ENCODE measurements at regions not wholly inside any gene's neighbourhood (a gene's known extent, or its start where the extent isn't known, plus 50 kb on each side); places are given as distances from the start of the nearest gene placed in this dataset.

DNA sequence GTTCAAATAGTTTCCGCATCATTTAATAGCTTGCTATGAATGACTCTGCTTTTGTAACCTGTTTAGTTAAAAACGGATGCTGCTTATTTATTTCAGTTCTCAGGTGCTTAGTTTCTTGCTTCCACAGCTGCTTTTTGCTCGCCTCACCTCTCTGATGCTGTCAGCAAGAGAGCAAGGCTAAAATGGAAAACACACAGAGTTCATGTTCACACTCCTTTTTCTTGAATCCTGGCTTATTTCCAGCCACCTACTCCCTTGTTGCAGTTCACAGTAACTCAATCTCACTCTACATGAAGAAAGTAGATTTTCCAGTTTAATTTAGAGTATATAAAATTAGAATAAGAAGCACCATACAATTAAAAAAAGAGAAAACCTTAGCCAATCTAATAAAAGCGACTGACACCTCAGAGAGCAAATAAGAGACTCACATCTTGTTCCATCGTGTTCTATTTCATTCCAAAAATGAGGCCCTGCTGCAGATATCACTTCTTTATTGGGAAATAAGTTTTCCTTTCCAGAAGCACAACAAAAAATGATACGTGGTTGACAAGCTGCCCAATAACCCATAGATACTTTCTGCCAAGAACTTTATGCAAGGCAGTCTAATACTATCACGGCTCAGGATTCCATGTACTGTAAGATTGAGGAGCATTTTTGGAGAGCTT, 326.1 kb upstream of the SLITRK1 start:
- Histone ChIP-seq H3K4me3 (no peak overlapping the region), H3K4me2 (no peak overlapping the region), H3K27ac (no peak overlapping the region), H3K36me3 (no peaks in the 10 kb centered on the region), H3K27me3 (no peaks in the 10 kb centered on the region), H4K20me1 (no peaks in the 10 kb centered on the region), H3K9me3 (replicated peaks in 1 of 11) (no peaks in the 10 kb centered on the region), H3K9ac (no peak overlapping the region), H3K4me1 (no peaks in the 10 kb centered on the region)
- no peak for TF ChIP-seq Cebpa-rat (IDR thresholded peaks at IDR 0.05)

GRCh38 chr13:84207509-84207908, 325.2 kb upstream of the SLITRK1 start:
- no peaks in the 10 kb centered on the region for H3K27me3 ChIP-seq
- H3K9ac ChIP-seq, result no peak overlapping the region
- H3K4me1 ChIP-seq, result no peaks in the 10 kb centered on the region
- no peak overlapping the region for H3K27ac ChIP-seq
- H4K20me1 ChIP-seq, result no peaks in the 10 kb centered on the region
- H3K4me2 ChIP-seq, result no peak overlapping the region
- no peaks in the 10 kb centered on the region for H3K36me3 ChIP-seq
- no peaks in the 10 kb centered on the region for H3K9me3 ChIP-seq (replicated peaks in 1 of 11)
- no peak overlapping the region for H3K4me3 ChIP-seq
- TF ChIP-seq Cebpa-rat (IDR thresholded peaks at IDR 0.05), result no peak

DNA sequence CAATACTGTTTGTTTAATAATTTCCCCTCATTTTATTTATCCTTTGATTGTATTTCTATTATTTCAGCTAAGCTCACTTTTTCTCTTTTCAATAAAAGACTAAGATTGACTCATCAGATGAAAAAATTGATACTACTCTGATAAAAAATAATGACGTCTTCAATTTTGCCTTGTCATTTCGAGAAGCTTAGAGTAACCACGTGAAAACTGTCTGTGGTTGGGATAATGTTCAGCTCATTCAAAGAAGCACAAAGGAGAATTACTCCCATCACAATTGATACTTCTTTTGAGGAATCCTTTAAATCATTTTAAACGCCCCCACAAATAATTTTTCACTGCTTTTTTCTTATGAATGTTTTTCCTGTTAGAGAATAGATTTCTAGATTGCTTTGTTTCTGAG, 318.7 kb upstream of the SLITRK1 start:
- H3K4me3 ChIP-seq, result no peak overlapping the region
- no peak overlapping the region for H3K27ac ChIP-seq
- H3K9ac ChIP-seq, result no peak overlapping the region
- H3K9me3 ChIP-seq (replicated peaks in 1 of 11), result peaks cover 0 to 5% (median 4%) of the 10 kb centered on the region in 11 experiments; a peak in 5 of 22 replicates
- no peaks in the 10 kb centered on the region for H3K36me3 ChIP-seq
- no peak overlapping the region for H3K4me2 ChIP-seq
- H3K4me1 ChIP-seq, result no peaks in the 10 kb centered on the region
- H4K20me1 ChIP-seq, result no peaks in the 10 kb centered on the region
- no peaks in the 10 kb centered on the region for H3K27me3 ChIP-seq
- no peak for TF ChIP-seq Cebpa-rat (IDR thresholded peaks at IDR 0.05)

DNA sequence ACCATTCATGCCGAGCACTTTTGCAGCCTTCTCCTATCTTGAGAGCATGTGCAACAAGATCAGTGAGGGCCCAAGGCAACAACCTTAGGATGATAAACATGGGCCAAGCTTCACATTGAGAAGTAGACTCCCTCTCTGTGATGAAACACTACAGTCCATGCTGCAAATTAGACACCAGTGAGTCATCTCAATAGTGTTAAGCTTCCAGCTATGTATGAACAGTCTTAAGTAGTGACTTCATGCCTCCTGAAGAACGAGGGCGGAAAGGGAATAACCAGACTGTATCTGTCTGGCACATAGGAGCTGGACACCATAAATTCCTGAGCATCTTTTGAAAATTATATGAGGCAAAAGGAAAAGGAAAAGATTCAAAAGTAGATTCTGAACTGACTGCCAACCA, 309.9 kb upstream of the SLITRK1 start:
- H3K27ac ChIP-seq, result no peak overlapping the region
- peaks cover 0 to 10% (median 6%) of the 10 kb centered on the region in 10 experiments; a peak in 14 of 20 replicates for H3K4me1 ChIP-seq
- H3K4me2 ChIP-seq, result no peak overlapping the region
- H3K27me3 ChIP-seq, result no peaks in the 10 kb centered on the region
- no peak overlapping the region for H3K9ac ChIP-seq
- H4K20me1 ChIP-seq, result no peaks in the 10 kb centered on the region
- H3K9me3 ChIP-seq (replicated peaks in 1 of 11), result peaks cover 0 to 15% (median 6%) of the 10 kb centered on the region in 11 experiments; a peak in 9 of 22 replicates
- no peak for TF ChIP-seq Cebpa-rat (IDR thresholded peaks at IDR 0.05)
- H3K4me3 ChIP-seq, result no peak overlapping the region
- H3K36me3 ChIP-seq, result no peaks in the 10 kb centered on the region

GRCh38 chr13:84191139-84191538, 308.9 kb upstream of the SLITRK1 start:
- H3K4me1 ChIP-seq, result peaks cover 0 to 10% (median 6%) of the 10 kb centered on the region in 10 experiments; a peak in 14 of 20 replicates
- no peak overlapping the region for H3K4me3 ChIP-seq
- no peaks in the 10 kb centered on the region for H3K36me3 ChIP-seq
- no peaks in the 10 kb centered on the region for H3K27me3 ChIP-seq
- no peak overlapping the region for H3K27ac ChIP-seq
- TF ChIP-seq Cebpa-rat (IDR thresholded peaks at IDR 0.05), result no peak
- no peaks in the 10 kb centered on the region for H4K20me1 ChIP-seq
- H3K9me3 ChIP-seq (replicated peaks in 1 of 11), result peaks cover 0 to 12% (median 4%) of the 10 kb centered on the region in 11 experiments; a peak in 9 of 22 replicates
- no peak overlapping the region for H3K9ac ChIP-seq
- H3K4me2 ChIP-seq, result peak overlapping the region in 6 of 11 experiments; percentile 4 to 48 (median 32); a peak in 8 of 22 replicates

DNA sequence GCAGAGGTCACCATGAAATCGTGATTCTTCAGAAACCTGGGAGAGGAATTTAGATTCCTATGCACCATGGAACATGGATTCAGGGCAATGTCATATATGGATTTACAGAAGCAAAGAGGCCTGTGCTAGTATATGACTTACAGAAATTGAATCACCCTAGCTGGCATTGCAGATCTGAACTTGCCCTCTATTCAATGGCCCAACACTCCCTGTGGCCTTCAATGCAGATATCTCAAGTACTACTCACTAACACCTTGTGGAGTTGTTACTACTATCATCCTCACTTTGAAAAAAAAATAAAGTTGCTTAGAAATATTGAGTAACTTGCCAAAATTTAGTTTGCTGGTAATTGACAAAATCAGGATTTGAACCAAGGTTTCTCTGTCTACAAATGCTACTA, 305.4 kb upstream of the SLITRK1 start:
- H3K9ac ChIP-seq, result no peak overlapping the region
- no peaks in the 10 kb centered on the region for H4K20me1 ChIP-seq
- no peak overlapping the region for H3K4me2 ChIP-seq
- H3K4me1 ChIP-seq, result peaks cover 0 to 10% (median 6%) of the 10 kb centered on the region in 10 experiments; a peak in 14 of 20 replicates
- no peak for TF ChIP-seq Cebpa-rat (IDR thresholded peaks at IDR 0.05)
- no peaks in the 10 kb centered on the region for H3K27me3 ChIP-seq
- no peaks in the 10 kb centered on the region for H3K36me3 ChIP-seq
- H3K27ac ChIP-seq, result no peak overlapping the region
- no peak overlapping the region for H3K4me3 ChIP-seq
- no peaks in the 10 kb centered on the region for H3K9me3 ChIP-seq (replicated peaks in 1 of 11)

- H3K4me1 ChIP-seq, result peaks cover 11 to 34% (median 16%) of the 10 kb centered on the region in 10 experiments
- H3K27me3 ChIP-seq, result no peaks in the 10 kb centered on the region
These were observed 257.4 kb upstream of the SLITRK1 start for GRCh38 chr13:84139561-84140158.

DNA sequence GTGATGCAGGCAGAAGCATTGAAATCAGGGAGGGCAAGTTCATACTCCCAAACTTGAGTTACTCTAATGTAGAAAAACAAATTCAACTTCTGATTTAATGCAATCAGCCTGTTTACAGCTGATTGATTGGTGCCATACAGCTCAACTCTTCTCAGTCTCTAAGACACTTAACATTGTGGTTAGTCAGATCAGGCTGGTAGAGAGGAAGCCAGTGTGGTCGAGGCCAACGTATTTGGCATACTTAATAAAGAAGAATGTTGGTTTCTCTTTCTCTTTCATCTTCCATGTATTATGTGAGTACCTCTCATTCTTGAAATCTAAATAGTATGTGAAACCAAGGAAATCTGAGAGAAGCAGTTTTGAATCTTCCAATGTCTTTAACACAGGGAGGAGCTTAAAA, 255.0 kb upstream of the SLITRK1 start:
- Histone ChIP-seq H3K4me3 (peak overlapping the region in 8 of 10 experiments; percentile 5 to 43 (median 14); a peak in 9 of 20 replicates), H3K9me3 (replicated peaks in 1 of 11) (no peaks in the 10 kb centered on the region)

More at GRCh38 chr13:84139561-84140158, 257.4 kb upstream of the SLITRK1 start:
- no peak for TF ChIP-seq Cebpa-rat (IDR thresholded peaks at IDR 0.05)
- no peak overlapping the region for H3K9ac ChIP-seq
- H3K9me3 ChIP-seq (replicated peaks in 1 of 11), result no peaks in the 10 kb centered on the region
- H4K20me1 ChIP-seq, result no peaks in the 10 kb centered on the region
- no peak overlapping the region for H3K4me2 ChIP-seq
- H3K27ac ChIP-seq, result no peak overlapping the region
- H3K4me3 ChIP-seq, result no peak overlapping the region
- no peaks in the 10 kb centered on the region for H3K36me3 ChIP-seq

GRCh38 chr13:84136582-84136981, 254.3 kb upstream of the SLITRK1 start:
- Histone ChIP-seq H3K27me3 (no peaks in the 10 kb centered on the region), H3K27ac (peak overlapping the region in 10 of 11 experiments; percentile 1 to 85 (median 76); a peak in 18 of 22 replicates), H4K20me1 (no peaks in the 10 kb centered on the region), H3K4me2 (peak overlapping the region; percentile 59 to 85 (median 82)), H3K9me3 (replicated peaks in 1 of 11) (no peaks in the 10 kb centered on the region), H3K4me3 (peak overlapping the region in 6 of 10 experiments; percentile 9 to 43 (median 14); a peak in 6 of 20 replicates), H3K9ac (peak overlapping the region in 7 of 11 experiments; percentile 42 to 67 (median 56); a peak in 14 of 22 replicates), H3K4me1 (peaks cover 11 to 34% (median 16%) of the 10 kb centered on the region in 10 experiments), H3K36me3 (no peaks in the 10 kb centered on the region)
- no peak for TF ChIP-seq Cebpa-rat (IDR thresholded peaks at IDR 0.05)

More for the DNA sequence above, 255.0 kb upstream of the SLITRK1 start:
- Histone ChIP-seq H4K20me1 (no peaks in the 10 kb centered on the region), H3K36me3 (no peaks in the 10 kb centered on the region), H3K27me3 (no peaks in the 10 kb centered on the region), H3K4me2 (peak overlapping the region; percentile 59 to 85 (median 82)), H3K4me1 (peaks cover 11 to 34% (median 16%) of the 10 kb centered on the region in 10 experiments), H3K9ac (peak overlapping the region in 10 of 11 experiments; percentile 16 to 67 (median 51); a peak in 16 of 22 replicates), H3K27ac (peak overlapping the region in 9 of 11 experiments; percentile 13 to 85 (median 76); a peak in 17 of 22 replicates)
- no peak for TF ChIP-seq Cebpa-rat (IDR thresholded peaks at IDR 0.05)

Measured in BLaER1 treated with 17β-estradiol and CSF1 and Interleukin-3, amounts not matched to agents 10 nM and 100 nM (cell line).